ENCODE measurements at regions not wholly inside any gene's neighbourhood (a gene's known extent, or its start where the extent isn't known, plus 50 kb on each side); places are given as distances from the start of the nearest gene placed in this dataset.

GRCh38 chr2:239636808-239637207 is 236.0 kb upstream of the HDAC4 start:
- peak; percentile 5 for DNase-seq (ENCODE audit: low read depth)
- no peak for TF ChIP-seq CTCF (conservative IDR thresholded peaks at IDR 0.05; ENCODE audit: control insufficient read depth, insufficient read depth, low read depth, low read length)
- no peak overlapping the region for H3K4me3 ChIP-seq (ENCODE audit: control insufficient read depth, low read depth, low read length)

- TF ChIP-seq CTCF (conservative IDR thresholded peaks at IDR 0.05; ENCODE audit: control insufficient read depth, insufficient read depth, low read depth, low read length), result no peak
- H3K4me3 ChIP-seq (ENCODE audit: control insufficient read depth, low read depth, low read length), result no peak overlapping the region
- DNase-seq (ENCODE audit: low read depth), result no peak
Measured at GRCh38 chr2:239634769-239635168, 233.9 kb upstream of the HDAC4 start.

GRCh38 chr2:239630618-239631286 is 229.9 kb upstream of the HDAC4 start:
- peak; percentile 80 for DNase-seq (ENCODE audit: low read depth)
- TF ChIP-seq CTCF (conservative IDR thresholded peaks at IDR 0.05; ENCODE audit: control insufficient read depth, insufficient read depth, low read depth, low read length), result no peak
- no peak overlapping the region for H3K4me3 ChIP-seq (ENCODE audit: control insufficient read depth, low read depth, low read length)

- DNase-seq (ENCODE audit: low read depth), result peak; percentile 50
- no peak overlapping the region for H3K4me3 ChIP-seq (ENCODE audit: control insufficient read depth, low read depth, low read length)
- no peak for TF ChIP-seq CTCF (conservative IDR thresholded peaks at IDR 0.05; ENCODE audit: control insufficient read depth, insufficient read depth, low read depth, low read length)
Measured at GRCh38 chr2:239629926-239630617, 229.3 kb upstream of the HDAC4 start.

GRCh38 chr2:239626961-239627592 is 226.3 kb upstream of the HDAC4 start:
- no peak for DNase-seq (ENCODE audit: low read depth)
- H3K4me3 ChIP-seq (ENCODE audit: control insufficient read depth, low read depth, low read length), result no peak overlapping the region
- TF ChIP-seq CTCF (conservative IDR thresholded peaks at IDR 0.05; ENCODE audit: control insufficient read depth, insufficient read depth, low read depth, low read length), result no peak

GRCh38 chr2:239625971-239626734 is 225.3 kb upstream of the HDAC4 start:
- no peak overlapping the region for H3K4me3 ChIP-seq (ENCODE audit: control insufficient read depth, low read depth, low read length)
- TF ChIP-seq CTCF (conservative IDR thresholded peaks at IDR 0.05; ENCODE audit: control insufficient read depth, insufficient read depth, low read depth, low read length), result no peak
- DNase-seq (ENCODE audit: low read depth), result no peak
